ENCODE measurements at regions not wholly inside any gene's neighbourhood (a gene's known extent, or its start where the extent isn't known, plus 50 kb on each side); places are given as distances from the start of the nearest gene placed in this dataset.
"Not testable (repeated sequence)": the region's sequence is repeated elsewhere in the genome, so short reads cannot be mapped to it uniquely, and the experiment has no call there.

- H3K4me1 ChIP-seq: no peaks in the 10 kb centered on the region
- no peaks in the 10 kb centered on the region for H3K27me3 ChIP-seq
- no peak overlapping the region for H3K4me3 ChIP-seq
- no peaks in the 10 kb centered on the region for H3K36me3 ChIP-seq
- H3K4me2 ChIP-seq: no peak overlapping the region
- no peak for TF ChIP-seq Cebpa-rat (IDR thresholded peaks at IDR 0.05)
- H3K9me3 ChIP-seq (replicated peaks in 1 of 11): peaks cover 0 to 7% (median 5%) of the 10 kb centered on the region in 11 experiments; a peak in 6 of 22 replicates
- H4K20me1 ChIP-seq: no peaks in the 10 kb centered on the region
- H3K27ac ChIP-seq: no peak overlapping the region
- no peak overlapping the region for H3K9ac ChIP-seq
Observed at GRCh38 chr10:109769966-109770365, 153.3 kb downstream of the XPNPEP1 start.

- Histone ChIP-seq H3K4me2 (no peak overlapping the region), H3K4me1 (no peaks in the 10 kb centered on the region)
- TF ChIP-seq Cebpa-rat (IDR thresholded peaks at IDR 0.05): no peak
Observed at GRCh38 chr10:109765838-109766237, 157.5 kb downstream of the XPNPEP1 start.

GRCh38 chr10:109762555-109762954, 160.8 kb downstream of the XPNPEP1 start:
- Histone ChIP-seq H3K9me3 (replicated peaks in 1 of 11) (peaks cover 0 to 5% (median 0%) of the 10 kb centered on the region in 11 experiments; a peak in 1 of 22 replicates), H3K36me3 (no peaks in the 10 kb centered on the region), H3K27ac (no peak overlapping the region), H3K4me1 (no peaks in the 10 kb centered on the region), H3K4me3 (no peak overlapping the region), H3K9ac (no peak overlapping the region), H3K4me2 (no peak overlapping the region), H3K27me3 (no peaks in the 10 kb centered on the region), H4K20me1 (no peaks in the 10 kb centered on the region)
- TF ChIP-seq Cebpa-rat (IDR thresholded peaks at IDR 0.05): no peak

More at GRCh38 chr10:109765838-109766237, 157.5 kb downstream of the XPNPEP1 start:
- H3K27ac ChIP-seq: no peak overlapping the region
- H3K27me3 ChIP-seq: no peaks in the 10 kb centered on the region
- no peak overlapping the region for H3K4me3 ChIP-seq
- H3K36me3 ChIP-seq: no peaks in the 10 kb centered on the region
- H3K9me3 ChIP-seq (replicated peaks in 1 of 11): peaks cover 0 to 7% (median 5%) of the 10 kb centered on the region in 11 experiments; a peak in 6 of 22 replicates
- H3K9ac ChIP-seq: no peak overlapping the region
- no peaks in the 10 kb centered on the region for H4K20me1 ChIP-seq

GRCh38 chr10:109757670-109758069, 165.6 kb downstream of the XPNPEP1 start:
- H3K27ac ChIP-seq; H3K36me3 ChIP-seq; H3K27me3 ChIP-seq; H3K9me3 ChIP-seq (replicated peaks in 1 of 11); H4K20me1 ChIP-seq; H3K4me1 ChIP-seq; H3K4me2 ChIP-seq; H3K9ac ChIP-seq; H3K4me3 ChIP-seq: not testable (repeated sequence)

- Histone ChIP-seq H3K36me3 (no peaks in the 10 kb centered on the region), H3K4me3 (no peak overlapping the region), H3K9me3 (replicated peaks in 1 of 11) (no peaks in the 10 kb centered on the region), H3K27ac (no peak overlapping the region), H4K20me1 (no peaks in the 10 kb centered on the region), H3K4me1 (no peaks in the 10 kb centered on the region), H3K4me2 (no peak overlapping the region), H3K9ac (no peak overlapping the region), H3K27me3 (no peaks in the 10 kb centered on the region)
- no peak for TF ChIP-seq Cebpa-rat (IDR thresholded peaks at IDR 0.05)
Observed at GRCh38 chr10:109746861-109747260, 176.4 kb downstream of the XPNPEP1 start.

- no peak overlapping the region for H3K4me3 ChIP-seq
- TF ChIP-seq Cebpa-rat (IDR thresholded peaks at IDR 0.05): no peak
- no peak overlapping the region for H3K4me2 ChIP-seq
- H3K4me1 ChIP-seq: no peaks in the 10 kb centered on the region
- H4K20me1 ChIP-seq: no peaks in the 10 kb centered on the region
- H3K9me3 ChIP-seq (replicated peaks in 1 of 11): no peaks in the 10 kb centered on the region
- no peaks in the 10 kb centered on the region for H3K27me3 ChIP-seq
- H3K27ac ChIP-seq: no peak overlapping the region
- H3K36me3 ChIP-seq: no peaks in the 10 kb centered on the region
- H3K9ac ChIP-seq: no peak overlapping the region
Observed at GRCh38 chr10:109744020-109744419, 179.3 kb downstream of the XPNPEP1 start.

GRCh38 chr10:109743574-109743973, 179.7 kb downstream of the XPNPEP1 start:
- no peak overlapping the region for H3K27ac ChIP-seq
- H3K4me3 ChIP-seq: no peak overlapping the region
- H3K9ac ChIP-seq: no peak overlapping the region
- no peak for TF ChIP-seq Cebpa-rat (IDR thresholded peaks at IDR 0.05)
- H3K36me3 ChIP-seq: no peaks in the 10 kb centered on the region
- H3K4me1 ChIP-seq: no peaks in the 10 kb centered on the region
- H3K9me3 ChIP-seq (replicated peaks in 1 of 11): no peaks in the 10 kb centered on the region
- H3K4me2 ChIP-seq: no peak overlapping the region
- no peaks in the 10 kb centered on the region for H3K27me3 ChIP-seq
- no peaks in the 10 kb centered on the region for H4K20me1 ChIP-seq

- H3K9ac ChIP-seq: no peak overlapping the region
- no peaks in the 10 kb centered on the region for H3K4me1 ChIP-seq
- TF ChIP-seq Cebpa-rat (IDR thresholded peaks at IDR 0.05): no peak
- no peak overlapping the region for H3K4me2 ChIP-seq
- H3K27ac ChIP-seq: no peak overlapping the region
- no peaks in the 10 kb centered on the region for H3K27me3 ChIP-seq
- no peaks in the 10 kb centered on the region for H3K9me3 ChIP-seq (replicated peaks in 1 of 11)
- no peaks in the 10 kb centered on the region for H4K20me1 ChIP-seq
- H3K36me3 ChIP-seq: no peaks in the 10 kb centered on the region
- H3K4me3 ChIP-seq: no peak overlapping the region
Observed at GRCh38 chr10:109743146-109743545, 180.2 kb downstream of the XPNPEP1 start.

GRCh38 chr10:109741712-109742111, 181.6 kb downstream of the XPNPEP1 start:
- no peak for TF ChIP-seq Cebpa-rat (IDR thresholded peaks at IDR 0.05)
- Histone ChIP-seq H3K4me3 (no peak overlapping the region), H3K27me3 (no peaks in the 10 kb centered on the region), H3K36me3 (no peaks in the 10 kb centered on the region), H4K20me1 (no peaks in the 10 kb centered on the region), H3K9ac (no peak overlapping the region), H3K4me2 (no peak overlapping the region), H3K9me3 (replicated peaks in 1 of 11) (no peaks in the 10 kb centered on the region; a peak in 1 of 22 replicates), H3K4me1 (no peaks in the 10 kb centered on the region), H3K27ac (no peak overlapping the region)

GRCh38 chr10:109740436-109740835, 182.9 kb downstream of the XPNPEP1 start:
- H4K20me1 ChIP-seq: no peaks in the 10 kb centered on the region
- no peak overlapping the region for H3K9ac ChIP-seq
- H3K4me1 ChIP-seq: no peaks in the 10 kb centered on the region
- no peak overlapping the region for H3K27ac ChIP-seq
- no peak overlapping the region for H3K4me3 ChIP-seq
- H3K36me3 ChIP-seq: no peaks in the 10 kb centered on the region
- no peaks in the 10 kb centered on the region for H3K27me3 ChIP-seq
- no peak for TF ChIP-seq Cebpa-rat (IDR thresholded peaks at IDR 0.05)
- H3K4me2 ChIP-seq: no peak overlapping the region
- no peaks in the 10 kb centered on the region; a peak in 1 of 22 replicates for H3K9me3 ChIP-seq (replicated peaks in 1 of 11)

Data from BLaER1 treated with 17β-estradiol and CSF1 and Interleukin-3, amounts not matched to agents 10 nM and 100 nM (cell line).